Activated T-helper 1 cell treated with anti-CD3 and anti-CD28 coated beads, Interleukin-2, amount 50 U/mL, for 16 hours (primary cell): ENCODE measurements at regions not wholly inside any gene's neighbourhood (a gene's known extent, or its start where the extent isn't known, plus 50 kb on each side); places are given as distances from the start of the nearest gene placed in this dataset.
"Not testable (repeated sequence)": the region's sequence is repeated elsewhere in the genome, so short reads cannot be mapped to it uniquely, and the experiment has no call there.

Experiments
- DNase-seq, 2 donors: peaks; one replicate each; pipeline ENCODE4 v3.0.0-alpha.2; 2020; ENCODE audit warnings: low read depth in 1 of 2, low spot score in 1 of 2

DNA sequence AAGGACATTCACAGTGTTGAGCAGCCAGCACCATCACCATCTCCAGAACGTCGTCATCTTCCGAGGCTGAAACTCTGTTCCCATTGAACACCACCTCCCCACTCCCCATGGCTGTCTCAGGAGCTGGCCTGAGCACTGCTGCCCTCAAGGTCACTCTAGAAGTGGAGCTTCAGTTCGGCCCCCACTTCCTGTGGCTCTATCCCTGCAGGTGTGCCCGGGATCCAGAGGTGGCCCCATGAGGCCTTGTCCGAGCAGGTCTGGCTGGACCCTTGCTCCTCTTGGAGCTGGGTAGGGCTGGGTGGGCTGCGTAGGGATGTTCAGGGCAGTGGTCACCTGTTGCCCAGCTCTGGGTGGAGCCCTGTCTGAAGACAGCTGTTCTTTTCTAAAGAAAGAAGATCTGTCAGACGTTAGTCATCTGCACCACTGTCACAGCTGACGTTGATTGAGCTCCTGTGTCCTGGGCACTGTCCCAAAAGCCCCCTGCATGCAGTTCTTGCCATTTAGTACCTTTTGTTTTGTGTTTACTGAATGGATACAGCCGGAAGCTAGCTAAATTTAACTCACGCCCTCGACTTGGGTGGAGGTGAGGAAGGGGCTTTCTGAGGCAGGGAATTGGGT lies 75.5 kb upstream of the CLDN5 start:
- DNase-seq, result no peak

DNA sequence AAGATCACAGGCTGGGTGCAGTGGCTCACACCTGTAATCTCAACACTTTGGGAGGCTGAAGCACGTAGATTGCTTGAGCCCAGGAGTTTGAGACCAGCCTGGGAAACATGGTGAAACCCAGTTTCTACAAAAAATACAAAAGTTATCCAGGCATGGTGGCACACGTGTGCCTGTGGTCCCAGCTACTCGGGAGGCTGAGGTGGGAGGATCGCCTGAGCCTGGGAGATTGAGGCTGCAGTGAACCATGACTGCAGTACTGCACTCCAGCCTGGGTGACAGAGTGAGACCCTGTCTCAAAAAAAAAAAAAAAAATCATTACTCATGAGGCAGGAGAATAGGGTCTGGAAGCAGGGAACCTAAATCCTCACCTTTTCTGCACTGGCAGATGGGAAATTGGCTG lies 79.1 kb upstream of the CLDN5 start:
- DNase-seq, result not testable (repeated sequence)

DNA sequence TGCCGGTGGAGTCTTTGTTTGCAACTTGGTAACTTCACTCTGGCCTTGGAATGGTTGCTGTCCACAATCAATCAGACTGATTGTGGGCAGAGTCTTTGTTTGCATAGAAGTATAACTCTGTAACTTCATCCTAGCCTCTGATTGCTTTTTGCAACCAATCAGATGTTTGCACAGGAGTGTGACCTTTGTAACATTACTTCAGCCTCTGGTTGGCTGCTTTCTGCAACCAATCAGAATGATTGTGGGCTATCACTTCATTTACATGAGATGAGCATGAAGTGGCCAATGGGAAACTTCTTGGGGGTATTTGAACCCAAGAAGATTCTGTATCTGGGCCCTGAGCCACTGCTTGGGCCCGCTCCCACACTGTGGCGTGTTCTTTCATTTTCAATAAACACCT lies 79.6 kb upstream of the CLDN5 start:
- DNase-seq, result no peak

DNA sequence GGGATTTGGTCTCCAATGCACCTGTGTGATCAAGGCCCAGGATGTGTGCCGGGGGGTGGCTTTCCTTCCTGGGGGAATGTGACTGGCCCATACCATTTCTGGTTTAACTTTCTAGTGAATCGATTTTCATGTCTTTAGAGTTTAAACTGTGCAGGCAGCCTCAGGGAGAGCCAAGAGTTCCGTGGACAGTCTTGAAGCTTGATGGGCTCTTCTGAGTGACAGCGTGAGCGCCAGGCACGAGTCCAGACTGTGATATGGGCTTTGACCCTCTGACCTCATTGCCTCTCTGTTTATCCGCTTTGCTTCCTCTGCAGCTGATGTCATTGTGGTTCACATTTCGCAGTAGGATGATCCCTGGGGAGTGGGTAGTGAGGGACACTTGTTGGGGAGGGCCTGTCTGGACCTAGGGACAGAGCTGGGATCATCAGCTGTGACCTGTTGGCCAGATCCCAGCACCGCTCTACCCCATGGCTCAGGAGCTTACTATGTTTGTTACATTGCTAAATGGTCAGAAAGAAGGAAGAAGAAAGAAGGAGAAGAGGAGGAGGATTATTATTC lies 80.6 kb upstream of the CLDN5 start:
- DNase-seq, result no peak

DNA sequence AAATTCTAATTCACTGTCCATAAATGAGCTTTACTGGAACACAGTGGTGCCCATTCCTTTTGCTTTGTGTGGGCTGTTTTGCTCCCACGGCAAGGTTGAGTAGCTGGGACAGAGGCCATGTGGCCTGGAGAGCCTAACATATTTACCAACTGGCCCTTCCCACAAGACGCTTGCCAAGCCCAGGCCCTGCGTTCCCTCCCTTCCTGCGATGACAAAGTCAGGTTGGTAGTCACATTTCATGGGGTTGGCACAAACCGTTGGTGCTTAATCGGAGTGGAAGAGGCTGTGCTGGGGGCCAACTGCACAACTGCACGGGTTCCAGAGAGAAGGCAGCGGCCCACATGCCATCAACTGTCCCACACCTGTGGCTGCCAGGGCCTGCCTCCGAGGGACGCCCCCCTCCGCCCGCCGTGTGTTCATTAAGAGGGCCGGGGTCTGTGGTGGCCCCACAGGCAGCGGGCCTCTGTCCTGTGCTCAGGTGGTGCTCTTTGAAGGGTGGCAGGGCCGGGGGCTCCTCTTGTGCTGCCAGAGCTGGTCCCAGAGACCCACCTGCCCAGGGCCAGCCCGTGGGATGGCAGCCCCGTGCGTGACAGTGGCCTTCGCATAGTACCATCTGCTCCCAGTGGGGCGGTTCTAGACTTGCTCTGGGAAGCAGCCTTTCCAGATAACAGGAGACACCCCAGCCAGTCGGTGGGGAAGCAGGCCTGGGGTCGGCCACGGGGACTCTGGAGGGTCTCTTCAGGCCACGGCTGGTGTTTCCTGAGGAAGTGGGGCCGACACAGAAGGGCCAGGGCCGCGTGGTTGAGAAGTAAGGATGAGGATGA lies 81.5 kb upstream of the CLDN5 start:
- no peak for DNase-seq

DNA sequence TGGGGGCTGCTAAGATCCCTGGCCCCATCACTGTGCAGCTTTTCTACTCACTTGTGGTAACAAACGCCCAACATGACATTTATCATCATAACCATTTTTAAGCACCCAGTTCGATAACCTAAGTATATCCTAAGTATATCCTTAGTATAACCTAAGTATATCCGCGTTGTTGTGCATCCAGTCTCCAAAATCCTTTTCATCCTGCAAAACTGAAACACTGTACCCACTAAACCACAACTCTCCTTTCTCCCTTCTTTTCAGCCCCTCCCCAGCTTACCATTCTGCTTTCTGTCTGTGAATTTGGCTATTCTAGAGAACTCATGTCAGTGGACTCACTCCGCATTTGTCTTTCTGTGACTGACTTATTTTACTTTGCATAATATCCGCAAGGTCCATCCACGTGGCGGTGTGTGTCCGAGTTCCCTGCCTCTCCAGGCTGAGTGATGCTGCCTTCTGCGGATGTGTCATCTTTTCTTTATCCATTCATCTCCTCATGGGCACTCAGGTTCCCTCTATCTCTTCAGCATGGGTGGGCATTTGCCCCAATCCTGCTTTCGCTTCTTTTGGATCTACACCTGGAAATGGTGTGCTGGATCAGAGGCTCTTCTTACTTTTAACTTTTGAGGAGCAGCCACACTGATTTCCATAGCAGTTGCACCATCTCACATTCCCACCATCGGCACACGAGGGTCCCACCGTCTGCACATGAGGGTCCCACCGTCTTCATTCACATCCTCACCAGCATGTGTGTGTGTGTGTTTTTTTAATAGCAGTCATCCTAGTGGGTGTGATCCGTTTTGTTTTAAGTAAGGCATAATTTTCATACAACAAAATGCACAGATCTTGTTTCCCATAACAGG lies 82.4 kb upstream of the CLDN5 start:
- no peak for DNase-seq

DNA sequence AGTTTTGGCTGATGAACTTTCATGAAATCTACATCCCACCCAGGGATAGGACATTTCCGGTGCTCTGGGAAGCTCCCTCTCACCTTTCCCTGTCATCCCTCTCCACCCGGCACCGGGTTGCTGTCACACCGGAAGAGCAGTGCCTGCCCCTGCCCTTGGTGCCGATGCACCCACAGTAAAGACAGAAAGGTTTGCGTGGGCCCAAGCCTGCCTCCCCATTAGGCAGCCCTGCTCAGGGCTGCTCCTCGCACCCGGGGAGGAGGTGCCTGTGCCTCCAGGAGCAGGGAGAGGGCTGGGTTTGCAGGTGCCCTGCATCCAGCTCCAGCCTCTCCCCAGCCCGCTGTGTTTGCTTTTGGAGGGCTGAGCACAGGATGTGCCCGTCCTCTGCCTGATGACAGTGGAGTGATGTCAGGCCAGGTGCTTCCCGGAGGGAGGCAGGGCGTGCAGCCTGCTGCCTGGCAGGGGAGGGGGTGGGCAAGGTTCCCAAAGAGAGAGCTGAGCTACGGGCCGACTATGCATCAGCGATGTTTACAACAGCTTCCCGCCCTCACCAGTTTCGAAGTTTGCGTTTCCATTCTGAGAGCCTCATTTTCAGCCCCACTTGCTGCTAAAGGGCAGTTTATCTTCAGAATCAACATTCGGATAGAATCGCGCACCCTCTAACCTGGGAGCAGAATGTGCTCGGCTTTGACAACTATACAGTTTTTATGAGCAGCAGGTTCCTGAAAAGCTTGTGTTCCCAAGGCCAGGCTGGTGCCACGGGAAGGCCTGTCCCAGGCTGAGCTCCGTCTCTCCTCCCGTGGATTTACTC lies 83.2 kb upstream of the CLDN5 start:
- peak in 1 of 2 donors; percentile 8 for DNase-seq

DNA sequence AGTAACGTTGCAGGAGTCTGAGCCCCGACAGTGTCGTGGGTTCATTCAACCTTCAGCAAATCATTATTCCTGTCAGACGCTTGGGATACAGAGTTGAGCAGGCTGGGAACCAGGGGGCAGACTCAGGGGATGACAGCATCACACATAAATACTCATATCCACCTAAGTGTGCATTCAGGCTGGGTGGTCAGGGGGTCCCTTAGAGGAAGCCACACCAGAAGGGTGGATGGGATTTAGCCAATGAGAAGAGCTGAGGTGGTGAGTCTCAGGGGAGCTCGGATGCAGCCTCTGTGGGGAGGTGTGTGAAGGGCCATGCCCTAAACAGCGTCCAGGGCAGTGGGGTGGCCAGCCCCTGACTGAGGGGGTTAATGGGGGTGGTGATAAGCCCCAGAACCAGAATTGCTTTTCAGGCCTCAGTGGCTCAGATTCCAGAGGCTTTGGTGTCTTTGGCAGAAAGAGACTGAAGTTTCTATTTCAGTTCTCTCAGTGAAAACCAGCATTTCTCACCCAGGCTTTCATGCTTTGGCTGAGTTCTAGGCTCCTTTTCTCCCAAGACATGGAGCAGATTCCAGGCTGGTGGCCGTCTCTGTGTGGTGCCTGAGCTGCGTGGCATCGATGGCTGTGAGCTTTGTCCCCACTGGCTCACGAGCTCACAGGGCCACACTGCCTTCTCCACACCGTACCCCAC lies 83.9 kb upstream of the CLDN5 start:
- no peak for DNase-seq

DNA sequence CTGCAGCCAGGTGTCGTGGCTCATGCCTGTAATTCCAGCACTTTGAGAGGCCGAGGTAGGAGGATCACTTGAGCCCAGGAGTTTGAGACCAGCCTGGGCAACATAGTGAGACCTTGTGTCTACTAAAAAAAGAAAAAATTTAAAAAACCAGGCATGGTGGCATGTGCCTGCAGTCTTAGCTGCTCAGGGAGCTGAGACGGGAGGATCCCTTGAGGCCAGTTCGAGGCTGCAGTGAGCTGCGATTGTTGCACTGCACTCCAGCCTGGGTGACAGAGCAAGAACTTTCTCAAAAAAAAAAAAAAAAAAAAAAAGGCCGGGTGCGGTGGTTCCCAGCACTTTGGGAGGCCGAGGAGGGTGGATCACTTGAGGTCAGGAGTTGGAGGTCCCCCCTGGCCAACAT lies 85.5 kb upstream of the CLDN5 start:
- not testable (repeated sequence) for DNase-seq

DNA sequence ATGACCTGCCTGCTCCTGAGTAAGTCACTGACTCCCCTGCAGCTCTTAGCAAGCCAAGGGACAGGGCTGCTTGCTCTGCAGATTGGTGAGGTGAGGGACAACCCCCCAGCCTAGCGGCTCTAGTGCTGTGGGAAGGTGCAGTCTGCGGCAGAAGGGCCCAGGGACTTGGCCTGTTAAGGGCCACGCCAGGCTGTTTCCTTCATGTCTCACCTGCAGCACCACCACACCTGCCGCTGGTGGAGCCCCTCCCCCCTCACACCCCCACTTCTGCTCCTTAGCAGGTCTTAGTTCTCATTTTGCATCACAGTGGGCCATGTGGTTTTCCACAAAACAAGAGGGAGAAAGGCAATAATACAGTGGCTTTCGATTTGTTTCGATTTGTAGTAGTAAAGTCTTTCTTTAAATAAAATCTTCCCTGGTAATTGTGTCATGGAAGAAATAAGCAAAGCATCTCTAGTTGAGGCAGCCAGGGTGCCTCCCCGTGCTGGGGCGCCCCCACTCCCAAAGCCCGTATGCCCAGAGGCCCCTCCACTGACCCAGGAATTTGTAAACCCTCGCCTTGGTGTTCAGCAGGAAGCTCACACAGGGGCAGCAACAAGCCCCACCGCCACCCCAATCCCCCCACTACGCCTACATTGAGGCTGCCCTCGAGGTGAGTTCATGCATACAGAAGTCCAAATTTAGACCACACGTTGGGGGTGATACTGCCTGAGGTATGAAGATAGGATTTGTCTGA lies 86.5 kb upstream of the CLDN5 start:
- no peak for DNase-seq

DNA sequence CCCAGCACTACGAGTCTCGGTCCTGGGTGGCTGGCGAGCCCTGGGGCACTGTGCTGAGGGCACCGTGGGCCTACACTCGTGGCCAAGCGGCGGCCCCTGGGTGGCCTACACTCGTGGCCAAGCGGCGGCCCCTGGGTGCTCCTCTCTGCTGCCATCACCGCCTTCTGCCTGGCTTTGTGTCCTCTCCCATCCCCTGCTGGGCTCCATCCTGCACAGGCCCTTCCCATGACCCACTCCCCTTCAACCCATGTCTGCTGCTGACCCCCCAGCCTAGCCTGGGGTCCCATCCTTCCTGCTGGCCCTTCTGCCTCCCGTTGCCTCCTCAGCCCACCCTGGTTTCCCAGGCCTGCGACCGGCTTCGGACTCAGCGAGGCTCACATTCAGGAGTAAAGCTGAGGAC lies 87.4 kb upstream of the CLDN5 start:
- DNase-seq, result no peak

DNA sequence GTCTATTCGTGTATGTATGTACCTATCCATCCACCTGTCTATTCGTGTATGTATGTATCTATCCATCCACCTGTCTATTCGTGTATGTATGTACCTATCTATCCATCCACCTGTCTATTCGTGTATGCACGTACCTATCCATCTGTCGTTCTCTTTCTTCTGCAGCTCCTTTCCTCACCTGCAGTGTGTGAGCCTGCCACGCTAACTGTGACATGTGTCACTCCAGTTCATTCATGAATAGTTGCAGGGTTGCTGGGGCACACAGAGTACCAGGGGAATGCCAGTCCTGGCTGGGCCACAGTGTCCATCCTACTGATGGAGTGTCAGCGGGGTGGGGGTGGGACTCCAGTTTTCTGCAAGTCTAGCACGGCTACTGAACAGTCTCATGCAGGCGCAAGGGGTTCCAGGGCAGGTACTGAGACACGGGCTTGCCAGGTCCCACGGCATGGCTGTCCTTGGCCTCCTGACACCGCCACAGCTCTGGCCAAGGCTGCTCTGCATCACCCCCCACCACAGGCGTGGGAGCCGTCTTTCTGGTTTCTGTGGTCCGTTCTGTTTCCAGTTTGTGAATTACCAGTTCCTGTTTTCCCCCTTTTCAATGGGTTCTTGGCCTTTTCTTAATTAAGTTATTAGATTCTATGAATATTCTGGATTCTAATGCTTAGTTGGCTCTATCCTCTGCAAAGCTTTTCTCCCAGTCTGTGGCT lies 88.8 kb upstream of the CLDN5 start:
- DNase-seq, result no peak

DNA sequence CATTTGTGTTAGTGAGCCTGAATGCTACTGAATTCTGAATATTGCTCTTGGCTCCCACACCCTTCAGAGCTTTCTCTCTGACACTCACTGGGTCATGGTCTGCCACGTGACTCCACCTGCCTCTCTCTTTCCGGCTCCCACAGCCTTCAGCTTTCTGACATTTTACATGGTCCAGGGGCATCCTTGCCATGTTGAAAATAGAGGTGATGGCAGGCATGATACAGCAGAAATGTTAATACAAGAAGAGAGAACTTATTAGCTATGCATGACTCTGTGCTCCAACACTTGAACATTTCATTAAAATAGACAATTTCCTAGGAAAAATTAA lies 90.3 kb upstream of the CLDN5 start:
- DNase-seq, result no peak

DNA sequence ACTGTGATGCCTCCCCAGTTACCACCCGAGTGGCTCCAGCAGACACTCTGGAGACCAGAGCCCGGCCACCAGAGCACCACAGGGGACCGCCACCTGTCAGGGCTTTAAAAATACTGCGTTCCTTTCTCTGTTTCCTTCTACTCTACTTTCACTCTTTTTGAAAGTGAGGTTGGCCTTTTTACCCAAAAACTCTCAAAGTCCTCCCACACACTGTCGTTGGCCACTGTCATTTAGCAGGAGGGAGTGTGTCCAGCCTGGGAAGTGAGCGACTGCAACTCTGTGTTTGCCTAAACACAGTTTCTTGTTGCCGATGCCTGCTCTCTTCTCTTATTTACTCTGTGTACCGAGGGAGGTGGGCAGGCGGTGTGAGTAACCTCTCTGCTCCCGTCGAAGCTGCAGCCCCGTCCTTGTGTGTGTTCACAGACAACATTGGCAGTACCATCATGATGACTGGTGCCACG lies 90.8 kb upstream of the CLDN5 start:
- DNase-seq, result no peak

DNA sequence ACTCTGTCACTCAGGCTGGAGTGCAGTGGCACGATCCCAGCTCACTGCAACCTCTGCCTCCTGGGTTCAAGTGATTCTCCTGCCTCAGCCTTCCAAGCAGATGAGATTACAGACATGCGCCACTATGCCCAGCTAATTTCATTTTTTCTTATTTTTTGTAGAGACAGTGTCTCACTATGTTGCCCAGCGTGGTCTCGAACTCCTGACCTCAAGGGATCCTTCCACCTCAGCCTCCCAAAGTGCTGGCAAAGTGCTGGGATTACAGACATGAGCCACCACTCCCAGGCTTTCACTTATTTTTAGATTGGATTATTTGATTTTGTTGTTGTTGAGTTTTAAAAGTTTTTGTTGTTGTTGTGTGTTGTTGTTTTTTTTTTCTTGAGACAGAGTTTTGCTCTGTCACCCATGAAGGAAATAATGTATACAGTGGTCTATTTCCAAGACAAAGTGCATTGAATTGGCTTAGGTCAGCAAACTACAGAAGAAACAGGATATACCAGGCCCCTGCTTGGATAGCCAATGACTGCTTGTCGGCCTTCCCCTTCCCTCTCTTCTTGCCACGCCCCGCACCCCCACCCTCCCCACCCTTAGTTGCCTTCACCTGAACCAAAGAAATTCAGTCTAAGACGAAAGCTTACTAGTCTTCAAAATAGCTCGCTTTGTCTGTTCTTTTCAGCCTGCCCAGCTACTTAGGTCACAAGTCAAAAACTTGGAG lies 91.8 kb upstream of the CLDN5 start:
- no peak for DNase-seq

DNA sequence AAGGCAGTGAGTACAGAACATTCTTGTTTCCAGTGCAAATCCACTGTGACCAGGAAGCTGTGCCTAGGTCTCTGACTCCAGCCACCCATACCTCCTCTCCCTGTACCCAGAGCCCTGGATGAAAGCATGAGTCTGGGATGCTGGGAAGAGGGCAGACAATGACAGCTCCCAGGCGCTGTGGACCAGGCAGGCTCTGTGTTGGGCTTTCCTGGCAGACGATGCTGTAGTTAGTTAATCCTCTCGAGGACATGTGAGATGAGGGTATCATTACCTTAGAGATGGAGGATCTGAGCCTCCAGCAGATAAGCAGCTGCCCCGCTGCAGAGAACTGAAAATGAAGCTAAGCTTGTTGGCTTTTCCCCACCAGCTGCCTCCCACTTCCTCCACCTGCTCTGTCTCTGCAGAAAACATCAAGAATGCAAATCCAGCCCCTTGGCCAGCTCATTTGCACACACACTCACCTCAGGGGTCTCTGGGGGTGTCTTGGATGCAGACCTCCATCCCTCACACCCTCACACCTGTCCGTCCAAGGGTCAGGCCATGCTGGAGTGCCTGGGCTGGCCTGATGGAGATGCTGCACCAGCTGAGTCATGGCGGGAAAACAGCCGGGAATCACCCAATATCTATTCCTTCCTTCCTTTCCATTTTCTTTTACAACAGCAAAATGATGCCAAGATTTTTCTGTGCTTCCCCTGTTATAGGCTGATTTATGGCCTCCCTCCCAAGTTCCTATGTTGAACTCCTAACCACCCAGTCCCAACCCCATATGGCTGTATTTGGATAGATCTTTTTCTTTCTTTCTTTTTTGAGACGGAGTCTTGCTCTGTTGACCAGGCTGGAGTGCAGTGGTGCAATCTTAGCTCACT lies 94.9 kb upstream of the SEPTIN5 start:
- no peak for DNase-seq

DNA sequence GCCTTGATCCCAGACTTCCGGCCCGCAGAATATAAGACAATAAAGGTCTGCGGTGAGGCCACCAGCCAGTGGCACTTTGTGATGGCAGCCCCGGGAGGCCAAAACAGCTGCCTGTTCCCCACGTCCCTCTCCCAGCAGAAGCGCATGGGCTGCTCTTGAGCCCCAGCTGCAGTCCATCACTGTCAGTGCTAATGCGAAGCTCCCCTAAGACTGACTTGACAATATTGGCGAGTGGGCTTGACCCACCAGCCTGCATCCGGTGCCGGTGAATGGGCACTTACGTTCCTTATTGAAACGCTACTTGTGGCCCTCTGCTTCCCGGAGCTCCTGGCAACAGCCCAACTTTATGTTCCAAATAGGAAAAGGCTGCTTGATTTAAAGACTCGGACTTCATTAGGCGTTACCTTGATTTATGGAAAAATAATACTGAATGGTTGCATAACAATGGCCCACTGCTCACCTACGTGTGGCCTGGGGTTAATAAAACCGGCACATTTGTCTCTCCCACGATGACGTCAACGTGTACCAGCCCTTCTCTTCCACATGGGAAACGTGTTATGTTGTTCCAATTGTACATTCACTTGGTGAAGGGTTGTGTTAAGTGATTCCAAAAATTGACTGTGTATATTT lies 93.4 kb upstream of the SEPTIN5 start:
- no peak for DNase-seq
